Eye (tissue), 1 donor: ENCODE measurements at regions not wholly inside any gene's neighbourhood (a gene's known extent, or its start where the extent isn't known, plus 50 kb on each side); places are given as distances from the start of the nearest gene placed in this dataset.
"Not testable (repeated sequence)": the region's sequence is repeated elsewhere in the genome, so short reads cannot be mapped to it uniquely, and the experiment has no call there.

Source experiments
- DNase-seq: peaks from one replicate; pipeline ENCODE4 v3.0.0-alpha.2; 2015

DNA sequence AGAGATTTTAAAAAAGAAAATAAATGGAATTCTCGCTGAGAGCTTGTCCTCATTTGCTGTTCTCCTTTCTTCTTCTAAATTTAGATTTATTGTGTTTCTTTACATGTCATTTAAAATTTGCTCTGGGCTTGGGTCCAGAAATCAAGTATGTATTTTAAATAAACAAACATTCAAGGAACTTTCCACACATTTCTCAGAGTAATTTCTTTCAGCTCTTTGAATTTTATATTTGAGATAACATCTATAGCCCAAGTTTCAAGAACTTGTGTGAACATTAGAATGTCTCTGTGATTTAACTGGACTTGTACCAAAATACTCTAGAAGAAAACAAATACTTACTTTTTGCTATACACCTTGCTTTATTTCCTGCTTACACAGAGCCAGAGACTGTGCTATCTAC lies 192.3 kb downstream of the TMEM200A start:
- DNase-seq: no peak

DNA sequence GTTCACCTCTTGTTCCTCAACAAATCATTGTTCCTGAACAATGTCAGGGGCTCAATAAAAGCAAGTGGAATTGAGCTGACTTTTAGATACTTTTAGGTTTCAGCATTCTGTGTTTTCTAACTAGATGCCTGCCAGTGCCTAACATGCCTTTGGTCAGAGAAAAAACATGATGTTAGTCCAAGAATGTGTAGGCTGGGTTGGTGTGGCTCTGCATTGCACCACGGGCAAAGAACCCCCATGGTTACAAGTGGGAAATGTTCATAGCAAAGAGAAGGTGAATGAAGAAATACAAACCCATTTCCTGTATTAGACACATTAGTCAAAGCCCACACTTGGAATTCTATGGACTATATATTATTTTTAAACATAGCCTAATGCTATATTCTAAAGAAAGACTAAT lies 193.3 kb downstream of the TMEM200A start:
- no peak for DNase-seq

DNA sequence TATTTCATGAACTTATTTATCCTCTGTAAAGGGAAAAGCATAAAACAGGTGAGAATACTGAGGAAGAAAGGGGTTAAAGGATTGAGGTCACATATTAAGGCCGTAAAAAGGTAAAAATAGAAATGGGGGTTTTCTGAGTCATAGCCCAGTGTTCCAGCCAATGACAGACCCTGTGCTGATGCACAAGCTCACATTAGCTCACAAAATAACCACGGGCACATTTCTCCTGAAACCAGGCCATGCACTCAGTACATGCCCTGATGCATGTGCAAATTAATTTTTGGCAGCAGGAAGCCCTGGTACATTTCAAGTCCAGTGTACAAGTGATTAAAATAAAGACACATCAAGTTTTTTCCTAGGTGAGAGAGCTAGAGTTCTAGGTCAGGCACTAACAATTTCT lies 194.4 kb downstream of the TMEM200A start:
- DNase-seq: no peak

DNA sequence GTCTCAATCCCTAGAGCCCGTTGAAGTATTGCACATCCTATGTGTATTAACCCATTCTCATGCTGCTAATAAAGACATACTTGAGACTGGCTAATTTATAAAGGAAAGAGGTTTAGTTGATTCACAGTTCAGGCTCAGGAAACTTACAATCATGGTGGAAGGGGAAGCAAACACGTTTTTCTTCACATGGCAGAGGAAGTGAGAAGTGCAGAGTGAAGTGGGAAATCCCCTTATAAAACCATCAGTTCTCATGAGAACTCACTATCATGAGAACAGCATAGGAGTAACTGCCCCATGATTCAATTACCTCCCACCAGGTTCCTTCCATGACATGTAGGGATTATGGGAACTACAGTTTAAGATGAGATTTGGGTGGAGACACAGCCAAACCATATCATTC lies 195.3 kb downstream of the TMEM200A start:
- DNase-seq: not testable (repeated sequence)

DNA sequence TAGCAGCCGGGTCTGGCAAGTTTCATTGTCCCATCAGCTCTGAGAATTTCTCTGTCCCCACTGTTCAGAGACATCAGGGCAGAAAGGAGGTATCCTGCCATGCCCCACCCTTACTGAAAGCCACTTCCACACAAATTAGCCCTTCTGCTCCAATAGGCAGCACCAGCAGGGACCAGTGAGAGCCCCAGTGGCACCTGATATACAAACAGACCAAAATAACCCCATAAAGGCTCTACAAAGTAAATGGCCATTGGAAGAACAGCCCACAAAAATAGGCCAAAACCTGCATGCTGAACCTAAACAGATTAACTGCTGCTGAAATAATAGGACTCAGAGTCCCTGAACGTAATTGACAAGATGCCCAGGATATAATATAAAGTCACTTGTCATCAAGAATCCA lies 199.9 kb downstream of the TMEM200A start:
- DNase-seq: no peak

DNA sequence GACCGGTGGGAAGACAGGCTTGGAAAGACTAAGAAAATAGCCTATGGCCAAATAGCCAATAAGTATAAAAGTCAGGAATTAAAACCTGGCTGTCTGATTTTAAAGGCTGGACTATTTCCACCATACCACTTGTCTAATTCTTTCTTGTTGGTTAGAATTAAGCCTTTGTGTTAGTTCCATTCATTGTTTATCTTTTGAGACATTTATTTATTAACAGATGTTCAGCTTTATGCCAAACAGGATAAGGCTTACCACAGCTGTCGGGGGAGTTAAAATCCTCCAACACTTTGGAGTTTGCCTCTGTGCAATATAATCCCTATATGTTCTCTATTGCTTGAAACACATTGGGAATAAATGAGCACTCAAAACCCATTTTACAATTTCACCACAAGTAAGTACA lies 208.3 kb downstream of the TMEM200A start:
- DNase-seq: no peak

DNA sequence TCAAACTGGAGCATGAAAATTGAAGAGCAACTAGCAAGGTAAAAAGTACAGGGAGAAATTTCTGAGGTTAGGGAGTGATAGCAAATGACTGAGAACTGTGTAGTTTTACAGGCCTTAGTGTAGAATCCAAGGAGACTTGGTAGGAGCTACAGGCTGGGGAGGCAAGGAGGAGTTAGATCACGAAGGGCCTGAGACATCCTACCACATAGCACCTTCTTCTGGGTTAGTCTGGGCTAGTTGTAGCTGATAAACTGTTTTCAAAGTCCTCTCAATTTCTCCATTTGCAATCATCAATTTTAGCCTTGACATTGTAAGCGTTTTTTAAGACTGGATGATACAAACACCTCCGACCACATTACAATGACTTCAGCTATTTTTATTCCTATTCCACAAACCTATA lies 209.7 kb downstream of the TMEM200A start:
- no peak for DNase-seq

DNA sequence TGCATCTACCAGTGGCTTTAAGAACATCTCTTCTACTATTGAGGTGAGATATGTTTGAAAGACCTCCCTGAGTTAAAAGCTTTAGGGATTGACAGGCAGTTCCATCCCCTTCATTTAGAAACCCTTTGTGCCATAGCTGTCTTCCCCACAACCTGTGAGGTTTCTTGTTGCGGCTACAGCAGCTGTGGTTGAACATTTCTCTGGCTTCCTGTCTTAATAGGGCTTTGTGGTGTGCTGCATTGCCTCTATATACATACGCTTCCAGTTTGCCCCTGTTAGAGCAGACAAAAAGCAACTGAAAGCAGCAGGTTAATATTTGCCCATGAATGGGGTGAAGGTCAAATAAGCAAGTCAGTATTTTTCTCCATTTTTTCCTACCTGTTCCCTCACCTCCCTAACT lies 210.2 kb downstream of the TMEM200A start:
- DNase-seq: no peak

DNA sequence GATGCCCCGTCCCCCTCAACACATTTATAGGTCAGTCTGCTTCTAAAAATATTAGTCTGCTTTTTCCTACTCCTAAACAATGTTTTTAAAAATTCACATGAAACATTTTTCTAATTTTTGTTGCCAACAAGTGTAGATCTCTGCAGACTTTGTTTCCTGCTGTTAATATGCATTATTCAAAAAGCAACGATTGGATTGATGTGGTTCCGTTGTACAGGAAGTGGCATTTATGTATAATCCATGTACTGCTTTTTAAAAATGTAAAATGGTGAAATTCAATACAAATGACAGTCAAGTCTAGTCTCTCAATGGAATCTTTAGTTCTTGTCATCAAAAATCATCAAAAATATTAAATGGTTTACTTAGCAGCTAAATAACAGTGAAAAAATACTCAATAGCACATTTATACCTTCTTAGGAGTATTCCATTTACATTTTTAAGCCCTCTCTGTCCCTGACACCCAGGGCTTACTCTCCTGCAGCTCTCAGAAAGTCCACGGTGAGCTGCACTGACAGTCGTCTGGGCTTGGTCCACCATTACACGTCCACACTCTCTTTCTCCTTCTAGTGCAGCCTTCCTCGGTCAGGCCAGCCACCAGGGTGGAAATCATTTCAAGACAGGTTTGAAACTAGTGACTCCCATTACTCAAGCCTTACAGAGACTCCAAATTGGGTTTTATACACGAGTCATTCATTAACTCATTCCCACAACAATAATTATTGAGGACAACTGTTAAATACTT lies 211.5 kb downstream of the TMEM200A start:
- DNase-seq: no peak

DNA sequence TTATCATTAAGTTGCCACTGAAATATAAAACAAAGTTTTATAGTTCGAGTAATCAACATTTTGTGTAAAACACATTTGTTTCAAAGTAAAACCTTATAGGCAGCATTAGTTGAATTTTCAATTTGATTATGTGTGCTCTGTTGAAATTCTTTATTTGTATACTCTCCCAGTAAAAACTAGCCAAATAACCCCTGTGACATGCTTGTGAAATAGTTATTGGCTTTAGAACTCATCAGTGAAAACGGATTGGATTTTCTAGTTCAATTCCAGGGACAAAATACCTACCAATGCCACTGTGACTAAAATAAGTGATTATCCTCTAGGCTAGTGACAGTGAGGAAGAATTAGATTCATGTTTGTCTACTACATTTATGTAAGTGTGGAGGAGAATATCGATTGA lies 212.9 kb downstream of the TMEM200A start:
- DNase-seq: no peak

DNA sequence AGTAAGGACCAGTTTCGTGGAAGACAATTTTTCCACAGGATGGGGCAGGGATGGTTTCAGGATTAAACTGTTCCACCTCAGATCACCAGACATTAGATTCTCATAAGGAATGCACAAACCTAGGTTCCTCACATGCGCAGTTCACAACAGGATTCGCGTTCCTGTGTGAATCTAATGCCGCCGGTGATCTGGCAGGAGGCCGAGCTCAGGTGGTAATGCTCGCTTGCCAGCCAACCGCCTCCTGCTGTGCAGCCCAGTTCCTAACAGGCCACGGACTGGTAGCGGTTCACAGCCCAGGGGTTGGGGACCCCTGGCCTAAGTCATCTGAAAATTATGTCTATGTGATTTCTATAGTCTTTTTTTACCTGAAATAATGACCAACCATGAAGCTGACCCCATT lies 217.5 kb downstream of the TMEM200A start:
- no peak for DNase-seq

DNA sequence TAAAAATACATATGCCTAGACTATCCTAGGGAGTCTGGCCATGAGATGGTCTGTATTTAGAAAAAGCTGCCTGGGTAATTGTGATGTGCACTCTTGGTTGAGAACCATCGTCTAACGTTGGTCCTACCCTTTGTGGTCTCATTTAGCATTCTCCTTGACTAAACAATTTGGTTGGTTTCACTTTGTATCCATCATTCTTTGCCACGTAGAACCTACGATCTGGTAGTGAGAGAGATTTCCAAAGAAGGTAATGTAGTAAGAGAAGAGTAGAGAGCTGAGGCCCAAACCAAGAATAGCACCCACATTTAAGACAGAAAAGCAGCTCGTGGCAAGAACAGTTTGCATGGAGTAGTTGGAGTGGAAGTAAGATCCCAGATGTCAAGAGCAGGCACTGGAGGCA lies 219.8 kb downstream of the TMEM200A start:
- DNase-seq: peak; percentile 10

DNA sequence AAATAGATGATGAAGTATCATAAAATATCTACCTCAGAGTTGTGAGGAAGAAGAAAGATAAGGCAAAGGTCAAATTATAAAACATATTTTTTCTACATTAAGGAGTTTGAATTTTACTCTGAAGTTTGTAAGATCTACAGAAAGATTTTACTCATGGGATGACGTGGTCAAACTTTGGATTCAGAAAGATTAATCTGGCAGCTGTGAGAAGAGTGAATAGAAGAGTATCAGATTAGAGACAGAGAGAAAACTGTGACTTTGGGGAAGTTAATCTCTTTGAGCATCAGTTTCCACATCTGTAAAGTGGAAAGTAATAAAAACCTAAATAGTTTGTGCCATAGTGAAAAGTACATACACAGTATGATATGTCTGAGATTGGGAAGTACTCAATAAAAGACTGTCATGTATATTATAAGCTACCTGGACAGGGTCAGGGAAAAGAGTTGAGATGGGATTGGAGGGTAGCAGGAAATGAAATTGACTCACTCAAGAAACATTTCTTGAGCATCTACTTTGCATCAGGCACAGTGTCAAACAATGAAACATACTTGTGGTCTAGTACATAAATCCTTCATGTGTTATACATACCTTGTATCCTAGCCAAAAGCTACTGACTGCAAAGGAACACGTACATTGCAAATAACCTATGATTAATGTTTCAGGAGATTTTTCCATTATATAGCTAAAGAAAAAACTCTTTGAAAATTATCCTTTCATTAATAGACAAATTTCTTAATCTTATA lies 222.1 kb downstream of the TMEM200A start:
- no peak for DNase-seq

DNA sequence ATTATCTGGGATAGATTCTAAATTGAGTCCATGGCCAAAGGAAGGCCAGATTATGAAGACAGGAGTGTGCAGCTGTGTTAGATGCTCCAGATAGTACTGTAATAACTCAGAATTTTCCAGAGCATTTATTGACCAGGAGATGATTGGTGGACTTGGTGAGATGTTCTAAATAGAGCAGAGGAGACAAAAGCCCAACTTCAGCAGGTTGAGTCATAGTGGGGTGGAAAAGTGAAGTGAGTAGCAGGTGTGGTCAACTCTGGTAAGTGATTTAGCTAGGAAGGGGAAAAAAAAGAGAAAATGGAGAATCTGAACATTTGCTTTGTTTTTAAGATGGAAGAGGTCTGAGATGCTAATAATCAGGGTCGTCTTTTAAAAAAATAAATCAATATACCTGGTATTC lies 227.4 kb downstream of the TMEM200A start:
- no peak for DNase-seq

DNA sequence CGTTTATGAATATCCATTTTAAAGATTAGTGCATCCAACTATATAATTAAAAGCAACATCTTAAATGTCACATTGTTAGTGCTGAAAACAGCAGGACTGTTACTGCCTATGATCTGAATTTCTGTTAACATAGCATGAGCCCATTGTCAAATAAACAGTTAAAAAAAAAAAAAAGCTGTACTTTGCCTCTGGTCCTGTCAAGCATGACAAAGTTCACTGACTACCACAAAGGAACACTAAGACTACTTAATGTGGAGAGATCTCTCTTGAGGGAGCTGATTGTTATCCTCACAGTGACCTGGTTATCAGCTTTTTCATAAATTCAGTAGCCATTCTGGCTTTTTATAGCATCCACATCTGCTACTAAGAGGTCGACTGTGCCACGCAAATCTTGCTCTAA lies 228.1 kb downstream of the TMEM200A start:
- peak; percentile 11 for DNase-seq

DNA sequence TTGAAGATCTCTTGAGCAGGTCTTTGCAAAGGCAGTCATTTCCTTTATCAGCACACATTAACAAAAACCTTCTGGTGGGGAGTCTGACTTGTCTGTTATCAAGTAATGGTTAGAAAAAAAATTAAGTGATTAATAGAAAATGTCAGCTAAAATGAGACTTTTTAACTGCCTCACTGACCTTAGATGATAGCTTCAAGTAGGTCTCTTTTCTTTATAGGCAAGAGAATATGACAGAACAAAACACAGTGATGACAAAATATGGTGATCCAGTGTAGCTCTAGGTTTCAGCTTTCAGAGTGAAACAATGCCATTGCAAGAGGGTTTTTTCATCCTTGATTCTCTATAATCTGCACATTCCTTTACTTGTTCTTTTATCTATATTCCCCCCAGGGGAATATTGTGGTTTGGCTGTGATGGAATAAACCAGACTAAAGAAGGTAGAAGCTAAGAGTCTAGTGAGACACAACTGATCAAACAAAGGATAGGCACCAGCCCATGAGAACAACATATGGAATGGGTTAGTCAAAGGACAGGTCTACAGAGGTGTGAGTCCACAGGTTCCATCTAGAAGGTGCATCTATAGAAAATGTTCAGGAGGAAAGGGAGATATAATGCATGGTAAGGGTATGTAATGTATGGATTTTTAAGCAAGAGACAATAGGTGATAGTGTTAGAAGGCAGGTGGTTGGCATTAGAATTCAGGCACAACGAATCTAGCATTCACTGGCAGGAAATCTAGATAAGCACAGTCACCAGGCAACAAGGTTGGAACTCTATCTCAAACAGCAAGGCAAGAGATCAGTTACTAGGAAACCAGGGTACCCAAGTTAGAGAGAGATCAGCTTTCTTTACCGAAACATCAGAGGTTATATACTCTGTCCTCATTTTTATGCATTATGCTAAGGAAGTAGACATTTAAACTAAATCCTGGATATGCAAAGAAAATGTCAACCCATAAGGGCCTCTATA lies 228.9 kb upstream of the SMLR1 start:
- DNase-seq: no peak

DNA sequence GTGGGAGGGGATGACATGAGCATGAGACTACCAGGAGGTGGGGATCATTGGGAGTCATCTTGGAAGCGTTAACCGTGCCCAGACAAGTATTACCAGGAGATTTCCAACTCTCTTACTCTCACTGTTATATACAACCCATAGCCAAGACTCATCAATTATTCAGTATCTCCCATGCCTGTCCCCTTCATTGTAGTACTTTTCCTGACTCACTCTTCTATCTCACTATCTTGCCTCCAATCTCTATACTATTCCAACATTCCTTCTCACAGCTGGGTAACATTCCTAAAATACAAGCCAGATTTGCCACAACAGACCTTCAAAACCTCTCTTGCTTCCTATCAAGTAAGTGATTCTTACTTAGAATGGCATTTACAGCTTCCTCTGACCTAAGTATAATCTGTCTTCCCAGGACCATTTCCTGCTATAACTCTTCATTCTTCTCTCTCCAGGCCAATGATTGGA lies 226.3 kb upstream of the SMLR1 start:
- DNase-seq: peak; percentile 11

DNA sequence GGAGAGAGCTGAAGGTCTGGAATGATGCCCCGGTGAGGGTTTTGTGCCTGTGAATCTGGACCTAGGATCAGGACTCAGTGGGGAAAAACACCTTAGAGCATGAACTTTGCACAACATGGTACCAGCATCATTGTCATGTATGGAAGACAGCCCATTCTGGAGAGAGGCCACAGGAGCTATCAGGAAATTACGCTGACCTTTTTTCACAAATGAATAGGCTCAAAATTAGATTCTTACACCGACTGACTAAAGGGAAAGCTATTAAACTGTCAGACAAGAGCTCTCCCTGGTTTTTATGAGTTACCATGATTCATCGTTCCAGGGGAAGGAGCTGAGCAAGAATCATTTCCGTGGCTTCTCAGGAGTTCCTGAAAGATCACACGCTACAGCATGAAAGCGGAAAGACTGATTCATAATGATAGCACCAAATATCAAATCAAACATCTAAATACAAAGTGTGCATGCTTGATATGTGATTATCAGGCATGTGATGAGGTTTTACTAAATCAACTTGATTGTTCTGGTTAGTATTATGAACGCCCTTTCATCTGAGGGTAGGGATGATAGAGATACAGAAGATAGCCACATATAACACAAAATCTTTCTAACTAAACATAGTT lies 224.9 kb upstream of the SMLR1 start:
- DNase-seq: peak; percentile 11

DNA sequence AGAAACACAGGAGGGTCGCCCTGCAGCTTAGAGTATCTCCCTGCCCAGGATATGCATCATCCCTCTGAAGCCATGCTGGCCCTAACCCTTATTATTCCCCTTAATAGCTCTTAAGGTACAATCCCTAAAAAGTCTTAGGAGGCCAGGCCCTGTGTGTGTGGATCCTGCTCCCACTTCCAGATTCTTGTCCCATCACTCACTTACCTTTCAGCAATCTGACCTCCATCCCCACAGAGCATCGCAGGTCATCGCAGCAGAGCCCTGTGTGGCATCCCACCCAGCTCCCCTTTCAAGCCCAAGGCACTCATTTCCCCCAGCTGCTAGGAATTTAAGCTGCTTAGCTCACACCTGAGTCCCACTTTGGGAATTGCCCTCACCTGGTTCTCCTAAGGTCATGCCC lies 223.8 kb upstream of the SMLR1 start:
- DNase-seq: no peak

DNA sequence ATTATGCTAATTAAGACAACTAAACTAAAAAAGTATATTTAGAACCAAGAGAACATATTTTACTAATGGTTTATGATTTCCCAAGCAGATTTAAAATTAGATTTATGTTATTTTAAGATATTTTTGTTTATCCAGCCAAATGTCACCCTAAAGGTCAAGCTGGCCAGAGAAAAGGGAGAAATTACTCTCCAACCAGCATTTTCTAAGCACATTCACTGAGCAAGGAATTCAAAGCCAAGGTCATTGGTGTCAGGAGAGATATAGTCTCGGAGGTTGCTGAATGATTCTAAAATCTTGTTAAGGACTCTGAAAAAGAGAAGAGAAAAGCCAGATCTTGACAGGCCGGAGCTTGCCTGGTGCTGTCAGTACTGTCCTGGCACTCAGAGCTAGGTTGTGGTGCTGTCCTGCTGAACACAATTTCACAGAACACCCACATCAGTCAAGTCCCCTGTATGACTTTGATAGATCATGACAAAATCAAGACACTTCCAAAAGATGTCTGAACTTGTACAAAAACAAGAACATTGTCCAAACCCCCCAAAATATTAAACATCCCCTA lies 222.3 kb upstream of the SMLR1 start:
- no peak for DNase-seq

DNA sequence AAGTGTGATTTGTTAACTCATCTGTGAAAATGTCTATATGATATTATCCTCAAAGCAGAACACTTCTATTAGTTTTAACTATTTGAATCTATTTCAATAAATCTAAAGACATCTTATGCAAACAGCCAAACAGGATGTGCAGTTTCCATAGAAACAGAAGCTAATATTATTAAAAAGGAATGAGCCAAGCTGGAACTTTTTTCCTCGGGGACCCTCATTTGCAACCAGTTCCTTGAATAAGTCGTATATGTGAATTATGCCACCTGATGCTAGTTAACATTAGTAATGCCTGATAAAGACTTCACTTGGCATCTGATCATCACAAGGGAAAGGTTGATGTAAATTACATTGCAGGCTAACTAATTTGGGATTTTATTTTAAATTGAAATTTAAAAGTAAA lies 216.9 kb upstream of the SMLR1 start:
- DNase-seq: peak; percentile 20

DNA sequence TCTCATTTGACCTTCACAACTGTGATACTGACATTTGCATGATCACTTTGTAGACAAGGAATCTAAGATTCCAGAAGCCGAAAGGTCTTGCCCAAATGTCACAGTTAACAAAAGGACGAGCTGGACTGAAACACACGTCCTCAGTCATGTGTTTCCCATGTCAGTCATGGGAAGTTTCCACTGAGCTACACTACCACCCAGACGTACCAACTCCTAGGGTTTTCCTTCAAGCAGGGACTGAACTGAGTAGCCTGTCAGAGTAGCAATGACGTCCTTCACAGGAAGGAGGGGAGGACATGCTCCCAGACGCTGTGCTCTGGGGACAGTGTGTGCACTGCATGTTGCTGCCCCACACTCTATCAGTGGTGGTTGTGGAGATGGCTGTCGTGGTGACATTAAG lies 215.8 kb upstream of the SMLR1 start:
- no peak for DNase-seq

DNA sequence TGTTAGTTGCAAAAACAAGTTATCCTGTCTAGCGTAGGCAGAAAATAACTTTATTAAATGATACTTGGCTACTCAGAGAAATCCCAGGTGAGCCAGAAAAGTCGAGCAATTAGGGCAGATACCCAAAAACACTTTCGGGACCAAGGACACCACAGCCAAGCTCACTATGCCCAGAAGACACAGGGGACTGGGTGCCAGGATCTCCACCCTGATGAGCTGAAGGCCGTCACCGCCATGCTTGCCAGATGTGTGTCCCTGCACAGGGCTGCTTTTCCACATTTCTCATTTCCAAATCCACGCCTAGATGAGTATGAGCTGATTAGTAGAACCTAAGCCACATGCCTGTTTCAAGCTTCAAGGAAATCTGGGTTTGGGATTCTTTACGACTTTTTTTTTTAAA lies 214.0 kb upstream of the SMLR1 start:
- DNase-seq: no peak
